ENCODE measurements at regions not wholly inside any gene's neighbourhood (a gene's known extent, or its start where the extent isn't known, plus 50 kb on each side); places are given as distances from the start of the nearest gene placed in this dataset.

DNA sequence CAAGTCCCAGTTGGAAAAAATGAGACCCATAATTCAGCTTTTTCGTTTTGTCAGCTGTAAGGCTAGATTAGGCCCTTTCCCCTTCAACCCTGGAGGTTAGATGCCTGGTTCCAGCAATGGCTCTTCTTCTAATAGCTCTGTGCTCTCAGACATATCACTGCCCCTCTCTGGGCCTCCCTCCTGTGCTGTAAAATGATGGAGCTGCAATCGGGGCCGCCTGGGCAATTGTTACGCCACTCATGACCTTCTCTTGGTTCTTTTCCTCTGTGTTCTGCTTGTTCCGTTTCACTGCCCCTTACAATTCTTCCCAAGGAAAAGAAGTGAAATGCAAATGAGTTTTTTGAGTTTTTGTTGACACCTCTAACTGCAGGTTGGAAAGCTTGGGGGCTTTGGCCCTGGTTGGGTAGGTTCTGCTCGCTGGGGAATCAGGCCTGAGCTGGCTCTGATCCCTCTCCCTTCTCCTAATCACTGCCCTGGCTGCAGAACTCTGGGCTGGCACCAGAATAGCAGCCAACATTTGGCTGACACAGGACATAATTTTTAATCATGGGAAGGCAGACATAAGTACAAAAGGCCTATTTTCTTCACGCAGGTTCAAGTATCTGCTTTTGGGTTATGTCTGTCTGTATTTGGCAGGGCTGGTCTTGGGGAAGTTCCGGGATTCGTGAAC lies 110.9 kb downstream of the FOXD1 start:
- Histone ChIP-seq H3K4me1 (ENCODE audit: control insufficient read depth in 1 of 2, insufficient read depth in 2 of 2, low read length in 2 of 2) (no peaks in the 10 kb centered on the region), H3K36me3 (ENCODE audit: control insufficient read depth in 1 of 2, insufficient read depth in 2 of 2, low read length in 2 of 2) (peaks cover 0 to 3% of the 10 kb centered on the region in 2 donors), H3K9me3 (ENCODE audit: control insufficient read depth in 1 of 2, low read length in 2 of 2) (no peaks in the 10 kb centered on the region), H3K4me3 (ENCODE audit: low read depth in 1 of 2, low read length in 2 of 2) (no peak overlapping the region), H3K27ac (ENCODE audit: low read length) (no peak overlapping the region), H3K27me3 (ENCODE audit: low read depth, low read length) (peaks cover 9% of the 10 kb centered on the region)

DNA sequence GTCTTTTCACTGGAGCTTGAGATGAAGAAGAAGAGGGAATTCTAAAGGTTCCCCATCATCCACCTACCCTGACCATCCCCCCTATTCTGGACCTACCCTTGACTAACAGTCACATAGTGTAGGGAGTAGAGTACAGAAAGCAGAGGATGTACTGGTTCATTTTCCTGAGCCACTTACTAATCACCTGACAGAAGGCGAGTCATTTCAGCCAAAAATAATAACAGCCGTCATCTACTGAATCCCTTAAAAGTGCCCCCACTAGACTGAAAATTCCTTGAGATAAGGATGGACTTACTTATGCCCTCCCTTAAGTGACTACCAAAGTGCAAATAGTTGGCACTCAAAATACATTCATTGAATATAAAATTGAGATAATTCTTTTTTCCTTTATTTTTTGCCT lies 112.2 kb downstream of the FOXD1 start:
- Histone ChIP-seq H3K4me3 (ENCODE audit: low read depth in 1 of 2, low read length in 2 of 2) (no peak overlapping the region), H3K4me1 (ENCODE audit: control insufficient read depth in 1 of 2, insufficient read depth in 2 of 2, low read length in 2 of 2) (no peaks in the 10 kb centered on the region), H3K27me3 (ENCODE audit: low read depth, low read length) (peaks cover 9% of the 10 kb centered on the region), H3K9me3 (ENCODE audit: control insufficient read depth in 1 of 2, low read length in 2 of 2) (peaks cover 0 to 2% of the 10 kb centered on the region in 2 donors), H3K27ac (ENCODE audit: low read length) (no peak overlapping the region), H3K36me3 (ENCODE audit: control insufficient read depth in 1 of 2, insufficient read depth in 2 of 2, low read length in 2 of 2) (peaks cover 0 to 3% of the 10 kb centered on the region in 2 donors)

GRCh38 chr5:73333944-73334703 lies 114.5 kb downstream of the FOXD1 start:
- H3K9me3 ChIP-seq (ENCODE audit: control insufficient read depth in 1 of 2, low read length in 2 of 2), result peaks cover 0 to 9% of the 10 kb centered on the region in 2 donors
- H3K4me1 ChIP-seq (ENCODE audit: control insufficient read depth in 1 of 2, insufficient read depth in 2 of 2, low read length in 2 of 2), result no peaks in the 10 kb centered on the region
- no peak overlapping the region for H3K27ac ChIP-seq (ENCODE audit: low read length)
- peaks cover 6% of the 10 kb centered on the region for H3K27me3 ChIP-seq (ENCODE audit: low read depth, low read length)
- no peak overlapping the region for H3K4me3 ChIP-seq (ENCODE audit: low read depth in 1 of 2, low read length in 2 of 2)
- peaks cover 0 to 3% of the 10 kb centered on the region in 2 donors for H3K36me3 ChIP-seq (ENCODE audit: control insufficient read depth in 1 of 2, insufficient read depth in 2 of 2, low read length in 2 of 2)

DNA sequence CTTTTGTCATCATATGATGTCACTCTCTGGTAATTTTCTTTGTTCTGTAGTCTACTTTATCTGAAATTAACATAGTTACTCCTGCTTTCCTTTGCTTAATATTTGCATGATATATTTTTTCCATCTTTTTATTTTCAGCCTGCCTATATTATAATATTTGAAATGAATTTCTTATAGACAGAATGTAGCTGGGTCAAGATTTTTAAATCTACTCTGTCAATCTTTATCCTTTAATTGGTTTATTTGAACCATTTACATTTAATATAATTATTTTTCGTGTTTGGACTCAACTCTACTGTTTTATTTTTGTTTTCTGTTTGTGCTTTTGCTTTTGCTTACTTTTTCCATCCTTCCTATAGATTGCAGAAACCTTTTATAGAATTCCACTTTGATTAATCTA lies 118.0 kb downstream of the FOXD1 start:
- H3K27me3 ChIP-seq (ENCODE audit: low read depth, low read length), result no peaks in the 10 kb centered on the region
- peaks cover 0 to 9% of the 10 kb centered on the region in 2 donors for H3K9me3 ChIP-seq (ENCODE audit: control insufficient read depth in 1 of 2, low read length in 2 of 2)
- H3K4me3 ChIP-seq (ENCODE audit: low read depth in 1 of 2, low read length in 2 of 2), result no peak overlapping the region
- no peaks in the 10 kb centered on the region for H3K36me3 ChIP-seq (ENCODE audit: control insufficient read depth in 1 of 2, insufficient read depth in 2 of 2, low read length in 2 of 2)
- no peaks in the 10 kb centered on the region for H3K4me1 ChIP-seq (ENCODE audit: control insufficient read depth in 1 of 2, insufficient read depth in 2 of 2, low read length in 2 of 2)
- H3K27ac ChIP-seq (ENCODE audit: low read length), result no peak overlapping the region

- no peak overlapping the region for H3K4me3 ChIP-seq (ENCODE audit: low read depth in 1 of 2, low read length in 2 of 2)
- H3K27me3 ChIP-seq (ENCODE audit: low read depth, low read length), result no peaks in the 10 kb centered on the region
- H3K4me1 ChIP-seq (ENCODE audit: control insufficient read depth in 1 of 2, insufficient read depth in 2 of 2, low read length in 2 of 2), result no peaks in the 10 kb centered on the region
- no peaks in the 10 kb centered on the region for H3K36me3 ChIP-seq (ENCODE audit: control insufficient read depth in 1 of 2, insufficient read depth in 2 of 2, low read length in 2 of 2)
- H3K9me3 ChIP-seq (ENCODE audit: control insufficient read depth in 1 of 2, low read length in 2 of 2), result peaks cover 0 to 9% of the 10 kb centered on the region in 2 donors
- no peak overlapping the region for H3K27ac ChIP-seq (ENCODE audit: low read length)
Measured at GRCh38 chr5:73328640-73329039, 119.9 kb downstream of the FOXD1 start.

DNA sequence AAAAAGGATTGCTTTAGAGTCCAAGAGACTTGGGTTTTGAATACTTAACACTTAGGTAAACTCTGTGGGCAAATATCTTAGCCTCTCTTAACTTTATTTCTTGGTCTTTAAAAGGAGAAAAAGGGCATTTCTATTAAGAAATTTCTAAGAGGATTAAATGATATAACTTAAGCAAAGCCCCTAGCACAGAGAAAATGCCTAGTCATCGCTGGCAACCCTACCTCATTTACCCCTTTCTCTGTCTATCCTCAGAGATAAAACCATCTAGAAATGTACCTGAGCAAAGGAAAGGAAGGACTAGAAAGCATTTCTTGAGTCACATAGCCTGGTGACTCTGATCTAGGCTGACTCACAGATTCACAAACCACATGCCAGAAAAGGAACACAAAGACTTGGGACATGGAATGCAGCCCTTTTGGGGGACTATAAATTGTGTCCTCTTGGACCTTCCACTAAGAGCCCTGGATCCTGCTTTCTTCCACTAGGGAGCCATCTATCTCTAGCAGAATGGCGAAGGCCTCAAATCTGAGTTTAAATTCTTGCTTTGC lies 120.6 kb downstream of the FOXD1 start:
- H3K27ac ChIP-seq (ENCODE audit: low read length), result no peak overlapping the region
- peaks cover 0 to 9% of the 10 kb centered on the region in 2 donors for H3K9me3 ChIP-seq (ENCODE audit: control insufficient read depth in 1 of 2, low read length in 2 of 2)
- no peak overlapping the region for H3K4me3 ChIP-seq (ENCODE audit: low read depth in 1 of 2, low read length in 2 of 2)
- no peaks in the 10 kb centered on the region for H3K4me1 ChIP-seq (ENCODE audit: control insufficient read depth in 1 of 2, insufficient read depth in 2 of 2, low read length in 2 of 2)
- no peaks in the 10 kb centered on the region for H3K27me3 ChIP-seq (ENCODE audit: low read depth, low read length)
- no peaks in the 10 kb centered on the region for H3K36me3 ChIP-seq (ENCODE audit: control insufficient read depth in 1 of 2, insufficient read depth in 2 of 2, low read length in 2 of 2)

DNA sequence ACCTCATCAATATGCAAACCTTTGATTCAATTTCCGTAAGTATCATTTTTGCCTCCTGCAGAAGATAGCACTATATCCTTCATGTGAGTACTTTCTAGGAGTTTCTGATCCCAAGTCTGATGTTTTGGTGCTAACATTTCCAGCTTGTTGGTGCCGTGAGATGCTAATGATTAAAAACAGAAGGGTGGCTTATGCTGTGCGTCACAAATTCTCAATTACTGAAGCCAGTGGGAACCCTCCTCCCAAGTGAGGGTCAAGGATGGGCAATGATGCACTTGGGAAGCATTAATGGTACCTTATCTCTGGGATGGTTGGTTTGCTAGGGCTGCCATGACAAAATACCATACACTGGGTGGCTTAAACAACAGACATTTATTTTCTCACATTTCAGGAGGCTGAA lies 123.0 kb downstream of the FOXD1 start:
- H3K9me3 ChIP-seq (ENCODE audit: control insufficient read depth in 1 of 2, low read length in 2 of 2), result peaks cover 0 to 4% of the 10 kb centered on the region in 2 donors
- H3K4me3 ChIP-seq (ENCODE audit: low read depth in 1 of 2, low read length in 2 of 2), result no peak overlapping the region
- no peak overlapping the region for H3K27ac ChIP-seq (ENCODE audit: low read length)
- no peaks in the 10 kb centered on the region for H3K36me3 ChIP-seq (ENCODE audit: control insufficient read depth in 1 of 2, insufficient read depth in 2 of 2, low read length in 2 of 2)
- no peaks in the 10 kb centered on the region for H3K4me1 ChIP-seq (ENCODE audit: control insufficient read depth in 1 of 2, insufficient read depth in 2 of 2, low read length in 2 of 2)
- no peaks in the 10 kb centered on the region for H3K27me3 ChIP-seq (ENCODE audit: low read depth, low read length)

DNA sequence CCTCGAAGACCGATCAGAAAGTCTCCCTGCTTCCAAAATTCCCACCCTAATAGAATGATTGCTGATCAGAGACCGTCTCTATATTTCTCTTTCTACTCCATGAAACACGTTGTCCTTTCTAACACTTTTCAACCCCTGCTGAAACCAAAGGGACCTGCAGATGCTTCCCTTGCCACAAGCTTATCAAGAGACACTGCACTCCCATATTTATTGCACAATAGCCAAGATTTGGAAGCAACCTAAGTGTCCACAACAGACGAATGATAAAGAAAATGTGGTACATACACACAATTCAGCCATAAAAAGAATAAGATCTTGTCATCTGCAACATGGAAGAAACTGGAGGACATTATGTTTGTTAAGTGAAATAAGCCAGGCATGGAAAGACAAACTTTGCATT lies 125.1 kb downstream of the FOXD1 start:
- Histone ChIP-seq H3K4me3 (ENCODE audit: low read depth in 1 of 2, low read length in 2 of 2) (no peak overlapping the region), H3K4me1 (ENCODE audit: control insufficient read depth in 1 of 2, insufficient read depth in 2 of 2, low read length in 2 of 2) (no peaks in the 10 kb centered on the region), H3K9me3 (ENCODE audit: control insufficient read depth in 1 of 2, low read length in 2 of 2) (no peaks in the 10 kb centered on the region), H3K27ac (ENCODE audit: low read length) (no peak overlapping the region), H3K27me3 (ENCODE audit: low read depth, low read length) (no peaks in the 10 kb centered on the region), H3K36me3 (ENCODE audit: control insufficient read depth in 1 of 2, insufficient read depth in 2 of 2, low read length in 2 of 2) (no peaks in the 10 kb centered on the region)

DNA sequence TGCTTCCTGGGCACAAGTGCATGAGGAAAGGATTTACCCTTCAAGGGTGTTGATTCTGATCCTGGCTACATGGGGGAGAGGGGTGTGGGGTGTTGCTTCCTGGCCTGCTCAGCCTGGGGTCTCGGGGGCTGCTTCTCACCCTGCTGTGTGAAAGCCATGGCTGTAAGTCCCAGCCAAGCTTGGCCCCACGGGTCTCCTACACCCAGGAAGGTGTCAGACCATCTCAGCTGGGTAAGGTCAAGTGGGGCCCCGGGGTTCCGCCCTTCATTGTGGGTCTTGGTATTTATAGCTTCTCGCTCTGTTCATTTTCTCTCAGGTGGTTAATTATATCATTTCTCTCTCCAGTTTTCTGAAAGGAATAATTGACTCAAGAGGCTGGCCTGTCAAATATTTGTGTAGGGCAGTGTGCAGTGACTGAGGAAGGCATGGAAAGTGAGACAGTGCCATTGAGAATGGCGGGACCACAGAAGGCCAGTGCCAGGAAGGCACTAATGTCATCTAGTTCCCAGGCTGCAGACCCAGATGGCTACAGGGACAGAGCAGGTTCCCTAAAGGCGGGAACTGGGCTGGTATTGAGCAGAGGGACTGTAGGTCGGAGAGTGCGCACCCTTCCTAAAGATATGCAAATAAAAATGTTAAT lies 126.0 kb downstream of the FOXD1 start:
- H3K27ac ChIP-seq (ENCODE audit: low read length), result no peak overlapping the region
- H3K27me3 ChIP-seq (ENCODE audit: low read depth, low read length), result no peaks in the 10 kb centered on the region
- H3K36me3 ChIP-seq (ENCODE audit: control insufficient read depth in 1 of 2, insufficient read depth in 2 of 2, low read length in 2 of 2), result no peaks in the 10 kb centered on the region
- no peaks in the 10 kb centered on the region for H3K4me1 ChIP-seq (ENCODE audit: control insufficient read depth in 1 of 2, insufficient read depth in 2 of 2, low read length in 2 of 2)
- no peaks in the 10 kb centered on the region for H3K9me3 ChIP-seq (ENCODE audit: control insufficient read depth in 1 of 2, low read length in 2 of 2)
- no peak overlapping the region for H3K4me3 ChIP-seq (ENCODE audit: low read depth in 1 of 2, low read length in 2 of 2)

- no peaks in the 10 kb centered on the region for H3K36me3 ChIP-seq (ENCODE audit: control insufficient read depth in 1 of 2, insufficient read depth in 2 of 2, low read length in 2 of 2)
- H3K27ac ChIP-seq (ENCODE audit: low read length), result no peak overlapping the region
- H3K9me3 ChIP-seq (ENCODE audit: control insufficient read depth in 1 of 2, low read length in 2 of 2), result no peaks in the 10 kb centered on the region
- H3K4me3 ChIP-seq (ENCODE audit: low read depth in 1 of 2, low read length in 2 of 2), result no peak overlapping the region
- H3K27me3 ChIP-seq (ENCODE audit: low read depth, low read length), result no peaks in the 10 kb centered on the region
- H3K4me1 ChIP-seq (ENCODE audit: control insufficient read depth in 1 of 2, insufficient read depth in 2 of 2, low read length in 2 of 2), result no peaks in the 10 kb centered on the region
Measured at GRCh38 chr5:73321757-73322436, 126.7 kb downstream of the FOXD1 start.

DNA sequence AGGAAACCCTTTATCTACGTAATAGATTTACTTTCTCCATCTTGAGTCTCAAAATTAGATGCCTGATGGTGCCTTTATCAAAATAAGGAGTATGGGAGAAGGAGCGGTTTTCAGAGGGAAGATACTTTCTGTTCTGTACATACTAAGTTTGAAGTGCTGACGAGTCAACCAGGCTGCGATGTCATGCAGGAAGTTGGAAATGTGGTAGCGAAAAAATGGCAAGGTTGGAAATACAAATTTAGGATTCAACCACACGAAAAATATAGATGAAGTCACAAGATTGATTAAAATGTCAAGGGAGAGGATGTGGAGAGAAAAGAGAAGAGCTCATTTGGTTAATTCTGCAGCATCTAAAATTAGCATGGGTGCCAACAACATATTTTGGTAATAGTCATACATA lies 129.5 kb downstream of the FOXD1 start:
- Histone ChIP-seq H3K27me3 (ENCODE audit: low read depth, low read length) (no peaks in the 10 kb centered on the region), H3K4me1 (ENCODE audit: control insufficient read depth in 1 of 2, insufficient read depth in 2 of 2, low read length in 2 of 2) (no peaks in the 10 kb centered on the region), H3K9me3 (ENCODE audit: control insufficient read depth in 1 of 2, low read length in 2 of 2) (no peaks in the 10 kb centered on the region), H3K4me3 (ENCODE audit: low read depth in 1 of 2, low read length in 2 of 2) (no peak overlapping the region), H3K36me3 (ENCODE audit: control insufficient read depth in 1 of 2, insufficient read depth in 2 of 2, low read length in 2 of 2) (no peaks in the 10 kb centered on the region), H3K27ac (ENCODE audit: low read length) (no peak overlapping the region)

Measured in muscle layer of duodenum (tissue), 2 donors.